GM12891 (cell line): ENCODE measurements at regions not wholly inside any gene's neighbourhood (a gene's known extent, or its start where the extent isn't known, plus 50 kb on each side); places are given as distances from the start of the nearest gene placed in this dataset.

ENCODE experiments used
- DNase-seq: peaks from one replicate; pipeline ENCODE4 v3.0.0; 2011; ENCODE audit warnings: low spot score; ENCODE audit not compliant: insufficient read length
- FAIRE-seq: peaks from 2 replicates; lab custom pipeline; 2011; peaks lifted over from hg19 to GRCh38; lab: Jason Lieb, UNC
- PAX5 ChIP-seq: IDR thresholded peaks from 2 replicates; pipeline ENCODE4 v1.6.1; 2011; ENCODE audit warnings: low read length, moderate library complexity, mild to moderate bottlenecking; ENCODE audit not compliant: insufficient read depth, severe bottlenecking
- POLR2A ChIP-seq: IDR thresholded peaks from 2 replicates; pipeline ENCODE4 v1.6.1; 2011; ENCODE audit warnings: low read depth, low read length, control low read depth
- POLR2AphosphoS5 ChIP-seq: IDR thresholded peaks from 2 replicates; pipeline ENCODE4 v1.6.1; 2011; ENCODE audit warnings: low read depth, low read length, control low read depth
- POU2F2 ChIP-seq: IDR thresholded peaks from 2 replicates; pipeline ENCODE4 v1.6.1; 2011; ENCODE audit warnings: low read depth, mild to moderate bottlenecking, control low read depth, low read length, moderate library complexity
- SPI1 ChIP-seq: IDR thresholded peaks from 2 replicates; pipeline ENCODE4 v1.6.1; 2011; ENCODE audit warnings: low read depth, low read length, control low read depth
- TAF1 ChIP-seq: IDR thresholded peaks from 2 replicates; pipeline ENCODE4 v1.6.1; 2011; ENCODE audit warnings: low read depth, low read length, control low read depth

DNA sequence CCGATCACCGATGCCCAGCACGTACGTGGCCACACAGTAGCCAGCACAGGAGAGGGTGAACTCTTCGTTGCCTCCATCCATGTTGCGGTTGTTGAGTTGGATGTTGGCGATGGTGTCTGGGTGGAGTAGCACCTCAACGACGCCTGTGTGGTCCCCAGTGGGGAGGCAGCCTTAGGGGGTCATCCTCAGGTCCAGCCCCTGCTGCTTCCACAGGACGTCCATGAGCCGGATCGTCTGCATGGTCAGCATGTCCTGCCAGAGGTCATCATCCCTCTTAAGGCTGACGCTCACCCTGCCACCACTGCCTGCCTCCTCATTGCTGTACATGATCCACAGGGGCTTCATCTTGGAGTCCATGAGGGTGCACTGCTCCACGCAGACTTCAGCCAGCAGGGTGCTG is 369.3 kb downstream of the CMPK2 start:
- DNase-seq (no peak), FAIRE-seq (no peak)
- TF ChIP-seq POU2F2 (no peak), POLR2AphosphoS5 (no peak), POLR2A (no peak), PAX5 (no peak), TAF1 (no peak), SPI1 (no peak)

DNA sequence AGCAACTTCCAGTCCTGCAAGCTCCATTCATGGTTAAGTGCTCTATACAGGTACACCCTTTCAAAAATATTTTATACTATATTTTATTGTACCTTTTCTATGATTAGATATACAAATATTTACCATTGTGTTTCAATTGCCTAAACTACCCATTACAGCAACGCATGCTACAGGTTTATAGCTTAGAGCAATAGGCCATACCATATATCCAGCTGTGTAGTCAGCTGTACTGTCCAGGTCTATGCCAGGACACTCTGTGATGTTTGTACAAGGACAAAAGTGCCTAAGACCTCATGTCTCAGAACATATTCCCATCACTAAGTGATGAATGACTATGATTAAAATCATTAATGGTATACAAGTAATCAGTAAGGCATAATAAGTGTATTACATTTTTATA is 368.7 kb downstream of the CMPK2 start:
- DNase-seq (no peak), FAIRE-seq (no peak)
- TF ChIP-seq POU2F2: no peak
- TF ChIP-seq PAX5: no peak
- TF ChIP-seq TAF1: no peak
- TF ChIP-seq POLR2AphosphoS5: no peak
- no peak for TF ChIP-seq SPI1
- TF ChIP-seq POLR2A: no peak

DNA sequence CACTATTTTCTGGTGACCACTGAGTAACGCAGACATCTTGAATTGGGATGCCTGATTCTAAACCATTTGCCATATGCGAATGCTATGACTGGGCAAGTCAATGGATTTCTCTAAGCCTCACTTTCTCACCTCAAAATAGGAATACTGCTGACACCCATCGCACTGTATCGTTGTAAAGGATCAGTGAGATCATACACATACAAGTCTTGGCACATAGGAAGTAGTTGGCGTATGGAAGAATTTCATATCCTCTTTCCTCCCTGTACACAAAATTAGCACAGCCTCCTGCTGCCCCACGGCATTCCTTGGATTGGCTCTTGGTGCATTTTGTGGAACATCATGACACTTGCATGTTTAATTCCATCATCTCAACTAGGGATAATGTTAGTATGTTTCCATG is 366.9 kb downstream of the CMPK2 start:
- TF ChIP-seq SPI1: no peak
- no peak for TF ChIP-seq POLR2AphosphoS5
- TF ChIP-seq PAX5: no peak
- FAIRE-seq (no peak), DNase-seq (no peak)

DNA sequence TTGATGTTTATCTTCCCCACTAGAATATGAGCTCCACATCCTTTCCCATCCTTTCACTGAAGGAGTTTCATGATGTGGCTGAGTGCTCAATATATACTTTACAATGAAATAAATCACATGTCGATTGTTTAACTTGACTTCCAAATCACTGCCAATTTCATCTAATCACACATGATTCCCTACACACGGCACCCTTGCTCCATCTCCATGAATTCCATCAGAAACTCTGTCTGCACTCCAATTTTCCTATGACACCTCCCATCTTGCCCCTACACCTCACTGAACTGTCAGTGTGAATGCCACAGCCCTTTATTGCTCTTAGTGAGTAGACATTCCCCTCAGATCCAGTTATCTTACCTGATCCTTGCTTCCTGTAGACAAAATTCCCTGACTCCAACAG is 366.0 kb downstream of the CMPK2 start:
- FAIRE-seq: no peak

DNA sequence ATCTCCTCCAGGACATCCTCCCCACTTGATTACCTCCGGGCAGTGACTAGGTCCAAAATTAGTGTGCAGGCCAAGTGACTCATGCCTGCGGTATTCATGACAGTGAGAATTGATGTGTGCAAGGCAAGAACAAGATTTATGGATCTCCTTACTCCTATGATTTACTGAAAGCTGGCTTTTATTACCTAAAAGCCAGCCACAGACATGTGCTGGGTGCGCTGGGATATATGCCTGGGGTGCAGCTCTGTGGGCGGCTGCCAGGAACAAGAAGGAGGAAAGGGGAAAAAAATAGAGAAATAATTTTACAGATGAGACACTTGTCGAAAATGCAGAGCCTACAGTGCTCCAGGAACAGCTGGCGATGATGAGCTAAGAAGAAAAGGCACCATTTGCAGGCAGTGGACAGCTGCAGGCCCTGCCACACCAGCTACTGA is 359.3 kb downstream of the CMPK2 start:
- TF ChIP-seq POLR2AphosphoS5: no peak
- TF ChIP-seq POU2F2: no peak
- no peak for FAIRE-seq
- DNase-seq: no peak

More for the DNA sequence above, 366.0 kb downstream of the CMPK2 start:
- TF ChIP-seq SPI1: no peak
- TF ChIP-seq TAF1: no peak
- TF ChIP-seq POLR2AphosphoS5: no peak
- no peak for TF ChIP-seq POLR2A
- TF ChIP-seq POU2F2: no peak
- TF ChIP-seq PAX5: no peak
- no peak for DNase-seq

DNA sequence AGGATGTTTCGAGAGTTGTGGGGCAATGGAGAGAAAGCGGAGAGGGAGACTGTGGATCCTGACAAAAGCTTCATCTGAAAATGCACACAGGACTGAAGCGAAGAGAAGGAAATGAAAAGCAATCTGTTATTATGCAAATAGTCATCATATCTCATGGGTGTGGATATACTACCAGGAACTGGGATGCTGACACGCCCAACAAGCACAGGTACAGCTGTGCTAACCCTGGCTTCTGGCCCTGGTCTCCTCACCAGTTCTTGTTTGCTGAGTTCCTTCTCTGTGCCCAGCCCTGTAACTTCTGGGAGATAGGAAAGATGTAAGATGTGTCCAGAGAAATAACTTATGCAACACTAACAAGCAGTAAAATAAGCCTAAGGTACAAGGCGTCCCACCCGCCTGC is 358.8 kb downstream of the CMPK2 start:
- no peak for FAIRE-seq

DNA sequence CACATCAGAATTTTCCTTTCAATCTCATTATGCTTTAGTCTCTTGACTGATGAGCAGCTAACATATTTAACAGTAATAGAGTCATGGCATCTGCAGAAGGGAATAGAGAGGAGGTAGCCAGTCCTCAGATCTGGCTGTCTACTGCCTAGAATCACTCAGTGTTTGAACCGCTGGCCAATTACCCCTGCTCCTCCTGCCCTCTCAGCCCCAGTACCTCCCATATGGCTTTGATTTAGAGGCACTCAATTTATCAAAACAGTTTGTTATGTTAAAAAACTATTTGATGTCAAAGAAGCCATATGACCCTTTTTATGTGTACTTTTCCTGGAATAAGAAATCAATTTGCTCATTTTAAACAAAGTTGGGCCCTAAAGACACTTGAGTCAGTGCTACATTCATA is 355.2 kb downstream of the CMPK2 start:
- DNase-seq (no peak), FAIRE-seq (no peak)
- no peak for TF ChIP-seq POU2F2
- no peak for TF ChIP-seq TAF1
- TF ChIP-seq SPI1: no peak
- no peak for TF ChIP-seq PAX5
- TF ChIP-seq POLR2AphosphoS5: no peak
- TF ChIP-seq POLR2A: no peak

More for the DNA sequence above, 358.8 kb downstream of the CMPK2 start:
- no peak for DNase-seq
- no peak for TF ChIP-seq POLR2AphosphoS5
- no peak for TF ChIP-seq PAX5
- no peak for TF ChIP-seq TAF1
- no peak for TF ChIP-seq SPI1
- no peak for TF ChIP-seq POU2F2
- no peak for TF ChIP-seq POLR2A

DNA sequence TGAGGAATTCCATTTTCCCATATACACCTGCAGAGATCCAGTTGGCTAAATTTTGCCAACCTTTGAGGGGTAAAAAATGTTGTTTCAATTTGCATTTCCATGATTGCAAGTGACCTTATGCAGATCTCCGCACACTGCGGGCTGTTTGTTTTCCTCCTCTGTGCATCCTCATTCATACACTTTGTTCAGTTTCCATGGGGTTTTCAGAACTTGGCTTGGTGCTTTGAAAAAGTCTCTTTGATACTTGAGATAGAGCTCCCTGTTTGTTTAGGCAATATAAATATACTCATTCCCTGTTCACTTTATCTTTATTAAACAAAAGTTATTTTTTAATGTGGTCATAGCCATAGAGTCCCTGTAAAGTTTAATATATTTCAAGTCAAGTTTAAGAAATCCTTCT is 353.1 kb downstream of the CMPK2 start:
- FAIRE-seq: no peak
- TF ChIP-seq POU2F2 (no peak), POLR2A (no peak), TAF1 (no peak), POLR2AphosphoS5 (no peak), SPI1 (no peak), PAX5 (no peak)

DNA sequence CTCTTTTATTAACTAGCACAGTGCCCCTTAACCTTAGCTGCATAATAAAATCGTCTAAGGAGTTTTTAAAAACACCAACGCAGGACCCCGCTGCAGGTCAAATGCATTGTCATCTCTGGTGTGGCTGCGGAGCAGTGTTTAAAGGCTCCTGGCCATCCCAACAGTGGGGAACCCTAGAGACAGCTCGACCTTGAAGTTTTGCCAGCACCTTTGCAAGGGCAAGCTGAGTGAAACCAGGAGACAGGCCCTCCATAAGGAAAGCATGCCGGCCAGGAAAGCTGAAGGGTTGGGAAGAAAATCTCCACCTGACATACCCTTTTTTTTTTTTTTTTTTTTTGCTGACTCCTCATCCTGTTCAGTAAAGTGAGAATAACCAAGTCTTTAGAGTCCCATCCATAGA is 349.0 kb downstream of the CMPK2 start:
- TF ChIP-seq POLR2A (no peak), TAF1 (no peak), PAX5 (no peak), POLR2AphosphoS5 (no peak), POU2F2 (no peak)
- DNase-seq: no peak
- FAIRE-seq: no peak

More for the DNA sequence above, 353.1 kb downstream of the CMPK2 start:
- DNase-seq: no peak

DNA sequence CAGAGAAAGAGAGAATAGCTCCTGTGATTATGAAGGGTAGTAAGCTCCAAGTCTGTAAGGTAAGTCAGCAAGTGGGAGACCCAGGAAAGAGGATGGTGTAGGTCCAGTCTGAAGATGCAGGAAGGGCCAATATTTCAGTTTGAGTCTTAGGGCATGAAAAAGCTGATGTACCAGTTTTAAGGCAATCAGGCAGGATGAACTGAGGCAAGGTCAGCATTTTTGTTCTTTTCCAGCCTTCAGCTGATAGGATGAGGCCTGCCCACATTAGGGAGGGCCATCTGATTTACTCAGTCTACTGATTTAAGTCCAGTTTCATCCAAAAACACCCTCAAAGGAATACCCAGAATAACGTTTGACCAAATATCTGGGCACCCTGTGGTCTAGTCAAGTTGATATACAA is 347.3 kb downstream of the CMPK2 start:
- no peak for FAIRE-seq

DNA sequence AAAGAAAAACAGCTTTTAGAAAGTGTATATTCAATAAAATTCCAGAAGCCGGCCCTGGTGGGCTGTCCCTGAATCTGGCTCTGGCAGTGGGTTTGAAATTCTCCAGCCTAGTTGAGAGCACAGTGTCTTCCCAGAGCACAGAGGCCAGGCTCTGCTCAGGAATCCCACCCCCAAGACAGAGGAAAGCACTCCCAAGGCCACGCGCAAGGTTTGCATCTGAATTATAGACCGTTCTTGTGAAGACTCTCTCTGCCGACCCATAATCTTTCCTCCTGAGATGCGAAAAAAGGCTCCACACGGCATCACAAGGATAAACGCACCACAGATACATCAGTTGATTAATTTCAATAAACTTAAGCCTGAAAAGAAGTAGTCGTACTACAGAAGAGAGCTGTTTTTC is 342.2 kb downstream of the CMPK2 start:
- DNase-seq (no peak), FAIRE-seq (no peak)
- no peak for TF ChIP-seq SPI1
- no peak for TF ChIP-seq PAX5
- TF ChIP-seq POLR2A: no peak
- no peak for TF ChIP-seq TAF1
- TF ChIP-seq POU2F2: no peak
- TF ChIP-seq POLR2AphosphoS5: no peak

More for the DNA sequence above, 347.3 kb downstream of the CMPK2 start:
- DNase-seq: no peak
- TF ChIP-seq TAF1: no peak
- TF ChIP-seq PAX5: no peak
- no peak for TF ChIP-seq SPI1
- TF ChIP-seq POLR2A: no peak
- TF ChIP-seq POLR2AphosphoS5: no peak
- TF ChIP-seq POU2F2: no peak
